ENCODE measurements at regions not wholly inside any gene's neighbourhood (a gene's known extent, or its start where the extent isn't known, plus 50 kb on each side); places are given as distances from the start of the nearest gene placed in this dataset.

- DNase-seq (no peak), ATAC-seq (peak; percentile 64 to 97 (median 90))
- no peaks in the 10 kb centered on the region for H3K9me3 ChIP-seq
- WGBS, 3 donors = 32 to 76% (median 42%) methylated on average over 1 of the region's 1 CpG
- TF ChIP-seq, protein P1, sequence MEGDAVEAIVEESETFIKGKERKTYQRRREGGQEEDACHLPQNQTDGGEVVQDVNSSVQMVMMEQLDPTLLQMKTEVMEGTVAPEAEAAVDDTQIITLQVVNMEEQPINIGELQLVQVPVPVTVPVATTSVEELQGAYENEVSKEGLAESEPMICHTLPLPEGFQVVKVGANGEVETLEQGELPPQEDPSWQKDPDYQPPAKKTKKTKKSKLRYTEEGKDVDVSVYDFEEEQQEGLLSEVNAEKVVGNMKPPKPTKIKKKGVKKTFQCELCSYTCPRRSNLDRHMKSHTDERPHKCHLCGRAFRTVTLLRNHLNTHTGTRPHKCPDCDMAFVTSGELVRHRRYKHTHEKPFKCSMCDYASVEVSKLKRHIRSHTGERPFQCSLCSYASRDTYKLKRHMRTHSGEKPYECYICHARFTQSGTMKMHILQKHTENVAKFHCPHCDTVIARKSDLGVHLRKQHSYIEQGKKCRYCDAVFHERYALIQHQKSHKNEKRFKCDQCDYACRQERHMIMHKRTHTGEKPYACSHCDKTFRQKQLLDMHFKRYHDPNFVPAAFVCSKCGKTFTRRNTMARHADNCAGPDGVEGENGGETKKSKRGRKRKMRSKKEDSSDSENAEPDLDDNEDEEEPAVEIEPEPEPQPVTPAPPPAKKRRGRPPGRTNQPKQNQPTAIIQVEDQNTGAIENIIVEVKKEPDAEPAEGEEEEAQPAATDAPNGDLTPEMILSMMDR (IDR thresholded peaks at IDR 0.05) = no peak
- intact Hi-C loops (cut with DNase I) = no loop called here
- no peaks in the 10 kb centered on the region for H3K27me3 ChIP-seq (ENCODE audit: insufficient read depth in 3 of 3, low read length in 2 of 3)
- no peak overlapping the region for H3K4me3 ChIP-seq
- H3K36me3 ChIP-seq (ENCODE audit: insufficient read depth in 1 of 2, low read depth in 1 of 2) = no peaks in the 10 kb centered on the region
- H3K27ac ChIP-seq = no peak overlapping the region
- no peaks in the 10 kb centered on the region for H3K4me1 ChIP-seq
Observed at GRCh38 chr13:27673911-27674310, 52.2 kb downstream of the POLR1D start.

- no peaks in the 10 kb centered on the region for H3K4me1 ChIP-seq
- no peaks in the 10 kb centered on the region for H3K36me3 ChIP-seq (ENCODE audit: insufficient read depth in 1 of 2, low read depth in 1 of 2)
- WGBS, 3 donors = 55 to 70% (median 65%) methylated on average over 6 of the region's 6 CpGs
- ATAC-seq (no peak), DNase-seq (no peak)
- H3K4me3 ChIP-seq = no peak overlapping the region
- intact Hi-C loops (cut with DNase I) = no loop called here
- no peak overlapping the region for H3K27ac ChIP-seq
- H3K9me3 ChIP-seq = no peaks in the 10 kb centered on the region
- H3K27me3 ChIP-seq (ENCODE audit: insufficient read depth in 3 of 3, low read length in 2 of 3) = no peaks in the 10 kb centered on the region
- TF ChIP-seq, protein P1 (IDR thresholded peaks at IDR 0.05) = no peak
Observed at GRCh38 chr13:27678306-27679040, 56.8 kb downstream of the POLR1D start.

DNA sequence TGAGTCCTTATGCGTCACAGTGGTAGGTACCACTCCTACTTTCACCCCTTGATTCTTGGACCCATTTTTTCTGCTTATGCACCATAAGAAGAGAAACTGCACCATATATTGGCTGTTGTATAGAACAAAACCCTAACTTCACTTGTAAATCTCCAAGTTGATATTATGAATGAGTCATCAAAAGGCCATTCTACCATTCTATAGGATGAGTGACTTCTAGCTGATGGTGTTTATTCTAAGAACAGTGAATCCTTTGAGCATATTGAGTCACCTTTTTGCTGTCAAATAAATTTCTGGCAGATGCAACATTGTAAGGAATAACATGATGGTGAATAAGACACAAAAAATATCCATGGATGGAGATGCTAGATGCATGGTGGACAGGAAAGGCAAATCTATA lies 57.7 kb downstream of the POLR1D start:
- TF ChIP-seq, protein P1 (IDR thresholded peaks at IDR 0.05) = no peak
- no peaks in the 10 kb centered on the region for H3K27me3 ChIP-seq (ENCODE audit: insufficient read depth in 3 of 3, low read length in 2 of 3)
- intact Hi-C loops (cut with DNase I) = no loop called here
- 79 to 95% (median 88%) methylated on average over 1 of the region's 1 CpG for WGBS, 3 donors
- DNase-seq (no peak), ATAC-seq (no peak)
- no peaks in the 10 kb centered on the region for H3K9me3 ChIP-seq
- no peaks in the 10 kb centered on the region for H3K4me1 ChIP-seq
- no peak overlapping the region for H3K27ac ChIP-seq
- no peaks in the 10 kb centered on the region for H3K36me3 ChIP-seq (ENCODE audit: insufficient read depth in 1 of 2, low read depth in 1 of 2)
- H3K4me3 ChIP-seq = no peak overlapping the region

DNA sequence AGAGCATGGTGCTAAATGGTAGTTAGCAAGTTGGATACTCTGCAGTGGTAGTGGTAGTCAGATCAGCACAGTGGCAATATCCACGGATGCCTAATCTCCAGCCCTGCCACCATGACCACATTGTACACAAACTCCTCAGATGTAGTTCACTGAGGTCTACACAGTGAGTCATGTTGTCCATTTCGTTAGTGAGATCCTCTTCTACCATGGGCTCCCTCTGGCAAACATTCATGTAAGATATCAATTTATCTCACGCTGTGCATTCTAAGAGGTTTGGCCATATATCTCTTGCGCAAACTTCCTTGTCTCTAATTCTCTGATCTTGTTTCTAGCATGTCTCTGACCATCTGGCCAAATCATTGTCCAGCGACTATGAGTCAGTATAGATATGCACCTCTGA lies 58.2 kb downstream of the POLR1D start:
- ATAC-seq (no peak), DNase-seq (no peak)
- Histone ChIP-seq H3K36me3 (ENCODE audit: insufficient read depth in 1 of 2, low read depth in 1 of 2) (no peaks in the 10 kb centered on the region), H3K27me3 (ENCODE audit: insufficient read depth in 3 of 3, low read length in 2 of 3) (no peaks in the 10 kb centered on the region), H3K4me3 (no peak overlapping the region), H3K27ac (no peak overlapping the region), H3K9me3 (no peaks in the 10 kb centered on the region), H3K4me1 (no peaks in the 10 kb centered on the region)
- 71 to 81% (median 79%) methylated on average over 5 of the region's 5 CpGs for WGBS, 3 donors
- TF ChIP-seq, protein P1 (IDR thresholded peaks at IDR 0.05) = no peak
- intact Hi-C loops (cut with DNase I) = no loop called here

DNA sequence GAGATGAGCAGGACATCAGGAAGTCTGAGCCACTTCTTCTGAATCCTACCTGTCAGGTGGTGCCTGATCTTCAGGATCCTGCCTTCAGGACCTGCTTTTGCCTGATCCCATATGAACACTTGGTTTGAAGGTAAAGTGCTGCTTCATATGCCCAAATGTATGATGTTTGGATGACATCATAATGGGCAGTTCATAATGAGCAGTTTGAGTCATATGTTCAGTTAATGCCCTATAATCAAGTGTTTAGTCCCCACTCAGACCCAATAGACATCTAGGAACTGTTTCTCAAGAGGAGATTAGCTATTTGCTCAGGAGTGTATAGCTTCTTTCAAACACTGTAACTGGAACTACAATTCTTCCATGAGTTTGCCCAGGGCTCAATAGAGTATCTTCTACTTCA lies 58.8 kb downstream of the POLR1D start:
- TF ChIP-seq, protein P1 (IDR thresholded peaks at IDR 0.05) = no peak
- Histone ChIP-seq H3K27ac (no peak overlapping the region), H3K36me3 (ENCODE audit: insufficient read depth in 1 of 2, low read depth in 1 of 2) (no peaks in the 10 kb centered on the region), H3K9me3 (no peaks in the 10 kb centered on the region), H3K27me3 (ENCODE audit: insufficient read depth in 3 of 3, low read length in 2 of 3) (no peaks in the 10 kb centered on the region), H3K4me3 (no peak overlapping the region), H3K4me1 (no peaks in the 10 kb centered on the region)
- no peak for ATAC-seq
- DNase-seq = no peak
- intact Hi-C loops (cut with DNase I) = no loop called here
